Muscle of leg (tissue), 3 donors: ENCODE measurements at regions not wholly inside any gene's neighbourhood (a gene's known extent, or its start where the extent isn't known, plus 50 kb on each side); places are given as distances from the start of the nearest gene placed in this dataset.
"Not testable (repeated sequence)": the region's sequence is repeated elsewhere in the genome, so short reads cannot be mapped to it uniquely, and the experiment has no call there.

ENCODE experiments used
- DNase-seq: peaks from one replicate; pipeline ENCODE4 v3.0.0; 2013
- H3K27ac ChIP-seq: one replicate; pipeline ENCODE4 v1.5.1; 2013; ENCODE audit warnings: mild to moderate bottlenecking, low read length, control low read depth
- H3K27me3 ChIP-seq: one replicate; pipeline ENCODE4 v1.6.1; 2013; ENCODE audit warnings: low read length; ENCODE audit not compliant: control insufficient read depth, insufficient read depth
- H3K36me3 ChIP-seq: one replicate; pipeline ENCODE4 v1.6.1; 2013; ENCODE audit warnings: low read length; ENCODE audit not compliant: control insufficient read depth, insufficient read depth
- H3K4me1 ChIP-seq: one replicate; pipeline ENCODE4 v1.6.1; 2013; ENCODE audit warnings: low read length; ENCODE audit not compliant: control insufficient read depth, insufficient read depth
- H3K4me3 ChIP-seq: one replicate; pipeline ENCODE4 v1.5.1; 2013; ENCODE audit warnings: low read length, control low read depth
- H3K9me3 ChIP-seq: replicated peaks from 2 replicates; pipeline ENCODE4 v1.6.1; 2013; ENCODE audit warnings: low read depth, low read length; ENCODE audit not compliant: control insufficient read depth
- WGBS: methylation state at CpG from one replicate; pipeline ENCODE4 v1.1.5; 2013; ENCODE audit warnings: missing lambda C conversion rate; ENCODE audit not compliant: insufficient coverage; 5-methylcytosine and 5-hydroxymethylcytosine counted together

GRCh38 chr3:26498271-26498670 is 124.3 kb upstream of the LRRC3B start:
- Histone ChIP-seq H3K36me3 (no peaks in the 10 kb centered on the region), H3K9me3 (no peaks in the 10 kb centered on the region), H3K27me3 (no peaks in the 10 kb centered on the region), H3K4me1 (no peaks in the 10 kb centered on the region), H3K27ac (no peak overlapping the region), H3K4me3 (no peak overlapping the region)
- no peak for DNase-seq
- WGBS = no CpG with 5 or more reads among the region's 2 CpGs

GRCh38 chr3:26505399-26505798 is 117.2 kb upstream of the LRRC3B start:
- WGBS = no CpG with 5 or more reads among the region's 3 CpGs
- Histone ChIP-seq H3K27me3 (no peaks in the 10 kb centered on the region), H3K36me3 (no peaks in the 10 kb centered on the region), H3K27ac (no peak overlapping the region), H3K4me3 (no peak overlapping the region), H3K4me1 (no peaks in the 10 kb centered on the region), H3K9me3 (no peaks in the 10 kb centered on the region)
- DNase-seq = peak; percentile 32

DNA sequence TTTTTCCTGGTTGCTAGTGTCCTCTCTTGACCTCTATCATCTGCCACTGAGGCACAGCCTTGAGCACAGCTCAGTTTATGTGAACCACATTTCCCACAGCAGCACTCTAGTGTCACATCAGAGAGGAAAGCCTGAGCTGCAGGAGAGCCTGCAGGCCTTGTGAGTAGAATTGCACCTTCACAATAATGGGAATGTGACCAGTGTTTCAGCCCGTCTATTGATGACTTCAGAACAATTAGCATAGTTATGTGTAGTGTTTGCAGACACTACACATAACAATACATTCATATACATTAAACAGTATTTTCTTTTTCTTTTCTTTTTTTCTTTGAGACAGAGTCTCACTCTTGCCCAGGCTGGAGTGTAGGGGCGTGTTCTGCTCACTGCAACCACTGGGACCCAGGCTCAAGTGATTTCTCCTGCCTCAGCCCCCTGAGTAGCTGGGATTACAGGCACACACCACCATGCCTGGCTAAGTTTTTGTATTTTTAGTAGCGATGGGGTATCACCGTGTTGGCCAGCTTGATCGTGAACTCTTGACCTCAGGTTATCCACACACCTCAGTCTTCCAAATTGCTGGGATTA is 108.0 kb upstream of the LRRC3B start:
- not testable (repeated sequence) for H3K4me1 ChIP-seq, H3K27ac ChIP-seq, H3K4me3 ChIP-seq, H3K9me3 ChIP-seq, DNase-seq, H3K36me3 ChIP-seq, H3K27me3 ChIP-seq
- no CpG with 5 or more reads among the region's 5 CpGs for WGBS

- no peak overlapping the region for H3K4me3 ChIP-seq
- peaks cover 8% of the 10 kb centered on the region for H3K9me3 ChIP-seq
- no CpG with 5 or more reads among the region's 2 CpGs for WGBS
- no peak overlapping the region for H3K27ac ChIP-seq
- DNase-seq = no peak
- H3K4me1 ChIP-seq = no peaks in the 10 kb centered on the region
- no peaks in the 10 kb centered on the region for H3K27me3 ChIP-seq
- no peaks in the 10 kb centered on the region for H3K36me3 ChIP-seq
Measured at GRCh38 chr3:26515351-26515750, 107.2 kb upstream of the LRRC3B start.

GRCh38 chr3:26521261-26521660 is 101.3 kb upstream of the LRRC3B start:
- no peak for DNase-seq
- Histone ChIP-seq H3K36me3 (no peaks in the 10 kb centered on the region), H3K27ac (no peak overlapping the region), H3K9me3 (peaks cover 10% of the 10 kb centered on the region), H3K27me3 (no peaks in the 10 kb centered on the region), H3K4me3 (no peak overlapping the region), H3K4me1 (no peaks in the 10 kb centered on the region)
- no CpG with 5 or more reads among the region's 1 CpG for WGBS

DNA sequence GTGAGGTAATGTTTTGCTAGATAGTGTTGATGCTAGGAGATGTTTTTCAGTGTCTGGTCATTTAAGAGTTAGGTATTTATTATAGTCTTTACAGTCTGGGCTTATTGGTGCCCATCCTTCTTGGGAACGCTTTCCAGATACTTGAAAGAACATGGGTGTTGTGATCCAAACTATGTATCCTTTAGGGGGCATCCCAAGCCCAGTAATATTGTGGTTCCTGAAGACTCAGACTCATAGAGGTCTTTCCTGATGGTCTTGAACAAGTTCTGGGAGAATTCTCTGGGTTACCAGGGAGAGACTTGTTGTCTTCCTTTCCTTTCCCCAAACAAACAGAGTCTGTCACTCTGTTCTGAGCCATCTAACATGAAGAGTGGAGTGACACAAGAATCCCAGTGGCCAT is 99.7 kb upstream of the LRRC3B start:
- H3K4me3 ChIP-seq = no peak overlapping the region
- no CpG with 5 or more reads among the region's 1 CpG for WGBS
- no peaks in the 10 kb centered on the region for H3K36me3 ChIP-seq
- H3K27ac ChIP-seq = no peak overlapping the region
- no peaks in the 10 kb centered on the region for H3K27me3 ChIP-seq
- peaks cover 10% of the 10 kb centered on the region for H3K9me3 ChIP-seq
- no peaks in the 10 kb centered on the region for H3K4me1 ChIP-seq
- no peak for DNase-seq

GRCh38 chr3:26525013-26525412 is 97.6 kb upstream of the LRRC3B start:
- no CpG with 5 or more reads among the region's 2 CpGs for WGBS
- Histone ChIP-seq H3K9me3 (peaks cover 2% of the 10 kb centered on the region), H3K27me3 (no peaks in the 10 kb centered on the region)

GRCh38 chr3:26535151-26535550 is 87.4 kb upstream of the LRRC3B start:
- Histone ChIP-seq H3K36me3 (no peaks in the 10 kb centered on the region), H3K27me3 (no peaks in the 10 kb centered on the region), H3K4me3 (no peak overlapping the region), H3K27ac (no peak overlapping the region), H3K4me1 (no peaks in the 10 kb centered on the region), H3K9me3 (peaks cover 2% of the 10 kb centered on the region)
- no CpG with 5 or more reads among the region's 2 CpGs for WGBS
- DNase-seq = no peak

More at GRCh38 chr3:26525013-26525412, 97.6 kb upstream of the LRRC3B start:
- H3K27ac ChIP-seq = no peak overlapping the region
- DNase-seq = no peak
- no peak overlapping the region for H3K4me3 ChIP-seq
- no peaks in the 10 kb centered on the region for H3K36me3 ChIP-seq
- no peaks in the 10 kb centered on the region for H3K4me1 ChIP-seq

- Histone ChIP-seq H3K27ac (no peak overlapping the region), H3K4me1 (no peaks in the 10 kb centered on the region), H3K27me3 (no peaks in the 10 kb centered on the region), H3K9me3 (peaks cover 2% of the 10 kb centered on the region), H3K4me3 (no peak overlapping the region), H3K36me3 (no peaks in the 10 kb centered on the region)
- no CpG with 5 or more reads among the region's 2 CpGs for WGBS
- DNase-seq = no peak
Measured at GRCh38 chr3:26536955-26537354, 85.6 kb upstream of the LRRC3B start.

DNA sequence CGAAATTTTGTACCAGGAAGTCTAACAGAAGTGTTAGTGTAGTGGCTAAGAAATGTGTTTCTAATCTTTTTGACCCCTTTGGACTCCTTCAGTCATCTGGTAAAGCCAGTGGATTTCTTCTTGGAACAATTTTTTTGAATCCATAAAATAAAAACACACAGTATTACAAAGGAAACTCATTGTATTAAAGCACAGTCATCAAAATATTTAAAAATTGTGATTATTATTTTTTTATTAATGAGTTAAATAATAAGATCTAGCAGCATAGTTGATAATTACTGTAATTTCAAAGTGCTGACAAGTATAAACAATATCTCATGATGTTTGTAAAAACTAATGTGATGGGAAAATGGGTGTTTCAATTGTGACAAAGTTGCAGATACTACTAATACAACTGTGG is 72.2 kb upstream of the LRRC3B start:
- WGBS = no CpG with 5 or more reads among the region's 1 CpG
- no peaks in the 10 kb centered on the region for H3K36me3 ChIP-seq
- no peaks in the 10 kb centered on the region for H3K9me3 ChIP-seq
- no peak overlapping the region for H3K27ac ChIP-seq
- no peaks in the 10 kb centered on the region for H3K27me3 ChIP-seq
- no peak overlapping the region for H3K4me3 ChIP-seq
- no peak for DNase-seq
- no peaks in the 10 kb centered on the region for H3K4me1 ChIP-seq

DNA sequence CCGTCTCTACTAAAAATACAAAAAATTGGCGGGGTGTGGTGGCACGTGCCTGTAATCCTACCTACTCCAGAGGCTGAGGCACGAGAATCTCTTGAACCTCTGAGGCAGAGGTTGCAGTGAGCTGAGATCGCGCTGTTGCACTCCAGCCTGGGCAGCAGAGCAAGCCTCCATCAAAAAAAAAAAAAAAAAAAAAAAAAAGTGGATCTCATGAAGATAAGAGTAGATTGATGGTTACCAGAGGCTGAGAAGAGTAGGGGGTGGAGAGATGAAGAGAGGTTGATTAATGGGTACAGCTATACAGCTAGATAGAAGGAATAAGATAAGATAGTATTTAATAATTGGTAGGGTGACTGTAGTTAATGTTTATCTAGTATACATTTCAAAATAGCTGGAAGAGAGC is 65.9 kb upstream of the LRRC3B start:
- 93% methylated on average over 3 of the region's 6 CpGs for WGBS
- H3K9me3 ChIP-seq = no peaks in the 10 kb centered on the region

More for the DNA sequence above, 65.9 kb upstream of the LRRC3B start:
- Histone ChIP-seq H3K4me3 (no peak overlapping the region), H3K36me3 (no peaks in the 10 kb centered on the region), H3K27me3 (no peaks in the 10 kb centered on the region), H3K4me1 (no peaks in the 10 kb centered on the region), H3K27ac (no peak overlapping the region)
- no peak for DNase-seq
